Astrocyte of the hippocampus (primary cell): ENCODE measurements at regions not wholly inside any gene's neighbourhood (a gene's known extent, or its start where the extent isn't known, plus 50 kb on each side); places are given as distances from the start of the nearest gene placed in this dataset.
A peak's percentile ranks its signal among the peaks of the same experiment; 100 is the strongest.

Experiments
- DNase-seq: peaks from one replicate; pipeline ENCODE4 v3.0.0; 2011; ENCODE audit warnings: low read depth, low spot score

DNA sequence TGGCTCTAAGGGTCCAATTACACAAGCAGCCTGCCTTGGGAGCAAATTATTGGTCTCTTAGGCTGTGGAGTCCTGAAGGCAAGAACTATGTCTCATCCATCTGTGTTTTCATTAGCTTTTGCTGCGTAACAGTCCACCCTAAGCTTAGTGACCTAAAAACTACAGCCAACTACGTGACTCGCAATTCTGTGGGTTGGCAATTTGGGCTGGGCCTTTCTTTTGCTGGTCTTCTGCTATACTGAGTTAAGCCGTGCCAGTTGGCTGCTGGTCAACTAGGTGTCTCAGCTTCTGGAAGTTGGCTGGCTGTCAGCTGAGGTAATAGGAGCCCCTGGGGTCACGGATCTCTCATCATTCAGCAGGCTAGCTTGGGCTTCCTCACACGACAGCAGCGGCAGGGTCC is 205.6 kb upstream of the S100G start:
- DNase-seq: peak; percentile 62

DNA sequence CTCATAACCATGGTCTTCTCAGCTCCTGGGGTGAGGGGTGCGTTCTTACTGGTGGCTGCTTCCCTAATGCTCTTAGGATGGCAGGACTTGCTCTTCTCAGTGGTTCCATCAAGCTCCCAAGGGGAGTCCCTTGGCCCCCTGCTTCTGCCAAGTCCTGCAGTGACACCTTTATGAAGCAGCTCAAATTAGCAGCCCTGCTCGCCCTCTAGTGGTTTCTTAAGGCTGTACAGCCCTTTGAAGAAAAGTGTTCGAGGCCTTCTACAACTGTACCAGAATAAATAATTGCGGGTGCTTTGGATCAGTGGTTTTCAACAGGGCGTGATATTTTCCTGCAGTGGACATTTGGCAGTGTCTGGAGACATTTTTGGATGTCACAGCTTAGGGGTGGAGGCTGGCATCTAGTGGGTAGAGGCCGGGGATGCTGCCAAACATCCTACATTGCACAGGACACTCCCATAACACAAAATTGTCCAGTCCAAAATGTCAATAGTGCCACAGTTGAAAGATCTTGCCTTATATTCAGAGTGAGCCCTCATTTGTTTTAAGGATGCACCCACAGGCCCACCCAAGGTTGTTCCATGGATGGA is 204.7 kb upstream of the S100G start:
- DNase-seq: peak; percentile 59

- DNase-seq: no peak
Measured at GRCh38 chrX:16451334-16451733, 198.6 kb upstream of the S100G start.

DNA sequence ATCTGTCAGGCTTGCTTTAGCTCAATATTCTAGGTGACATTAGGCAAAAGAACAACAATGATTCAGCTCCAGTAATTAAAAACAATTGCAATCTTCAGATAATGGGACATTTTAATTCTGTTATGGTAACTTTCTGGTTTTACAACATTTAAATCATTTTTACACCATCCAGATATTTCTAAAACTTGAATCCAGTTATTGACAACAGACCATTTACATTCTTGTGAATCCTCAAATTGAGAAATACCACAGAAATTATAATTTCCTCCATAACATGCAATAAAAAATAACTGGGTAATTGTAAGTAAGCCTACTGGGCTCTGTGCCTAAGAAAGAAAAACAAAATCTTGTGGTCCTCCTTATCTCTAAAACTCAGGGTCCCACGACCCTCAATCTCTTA is 195.0 kb upstream of the S100G start:
- no peak for DNase-seq

GRCh38 chrX:16457239-16457638 is 192.7 kb upstream of the S100G start:
- no peak for DNase-seq

GRCh38 chrX:16458208-16458607 is 191.8 kb upstream of the S100G start:
- DNase-seq: no peak

- no peak for DNase-seq
Measured at GRCh38 chrX:16459008-16459407, 190.9 kb upstream of the S100G start.

- DNase-seq: no peak
Measured at GRCh38 chrX:16461968-16462367, 188.0 kb upstream of the S100G start.

GRCh38 chrX:16462912-16463311 is 187.0 kb upstream of the S100G start:
- peak; percentile 31 for DNase-seq

DNA sequence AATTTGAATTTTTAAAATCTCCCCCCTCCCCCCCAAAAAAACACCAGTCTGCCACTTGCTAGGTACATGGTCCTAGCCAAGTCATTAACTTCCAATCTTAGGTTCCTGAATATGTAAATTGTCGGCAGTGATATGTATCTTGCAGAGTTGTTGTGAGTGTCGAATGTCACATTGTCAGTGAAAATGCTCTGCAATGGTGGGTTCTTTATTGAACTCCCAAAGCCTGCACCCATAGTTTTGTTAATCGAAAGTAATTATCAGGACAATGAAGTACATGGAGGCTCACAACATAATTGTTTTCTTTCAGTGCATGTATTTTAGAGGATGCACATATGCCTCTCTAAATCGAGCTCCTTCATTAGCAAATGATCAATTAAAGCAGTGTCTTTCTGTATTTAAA is 185.6 kb upstream of the S100G start:
- no peak for DNase-seq

DNA sequence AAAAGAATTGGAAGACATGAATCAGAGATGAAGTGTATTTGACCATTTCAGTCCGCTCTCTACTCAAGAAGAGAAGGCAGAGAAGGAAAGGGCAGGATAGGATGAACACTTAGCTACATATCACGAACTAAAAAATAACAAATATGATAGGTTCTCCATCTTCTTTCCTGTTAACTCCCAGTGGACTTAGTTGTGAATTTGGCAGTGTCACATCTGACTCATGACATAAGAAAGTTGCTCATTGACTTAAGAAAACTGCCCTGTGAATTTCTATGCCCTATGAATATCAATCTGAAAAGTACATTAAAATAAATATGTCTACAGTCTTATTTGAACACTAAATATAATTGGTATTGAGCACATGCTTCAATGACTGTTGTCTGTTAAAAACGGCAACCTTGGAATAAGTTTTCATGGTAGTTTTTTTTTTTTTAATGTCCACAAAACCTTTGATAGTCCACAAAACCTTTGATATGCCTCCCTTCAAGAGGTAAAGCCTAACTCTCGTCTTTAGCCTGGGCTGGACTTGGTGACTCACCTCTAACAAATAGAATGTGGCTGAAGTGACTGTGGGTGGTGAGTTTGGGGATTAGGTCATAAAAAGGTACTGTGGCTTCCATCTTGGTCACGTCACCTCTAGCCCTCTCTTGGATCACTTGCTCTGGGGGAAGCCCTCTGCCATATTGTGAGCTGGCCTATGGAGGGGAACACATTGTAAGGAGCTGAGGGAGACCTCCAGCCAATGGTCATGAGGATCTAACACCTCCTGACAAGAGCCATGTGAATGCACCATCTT is 184.7 kb upstream of the S100G start:
- DNase-seq: no peak

DNA sequence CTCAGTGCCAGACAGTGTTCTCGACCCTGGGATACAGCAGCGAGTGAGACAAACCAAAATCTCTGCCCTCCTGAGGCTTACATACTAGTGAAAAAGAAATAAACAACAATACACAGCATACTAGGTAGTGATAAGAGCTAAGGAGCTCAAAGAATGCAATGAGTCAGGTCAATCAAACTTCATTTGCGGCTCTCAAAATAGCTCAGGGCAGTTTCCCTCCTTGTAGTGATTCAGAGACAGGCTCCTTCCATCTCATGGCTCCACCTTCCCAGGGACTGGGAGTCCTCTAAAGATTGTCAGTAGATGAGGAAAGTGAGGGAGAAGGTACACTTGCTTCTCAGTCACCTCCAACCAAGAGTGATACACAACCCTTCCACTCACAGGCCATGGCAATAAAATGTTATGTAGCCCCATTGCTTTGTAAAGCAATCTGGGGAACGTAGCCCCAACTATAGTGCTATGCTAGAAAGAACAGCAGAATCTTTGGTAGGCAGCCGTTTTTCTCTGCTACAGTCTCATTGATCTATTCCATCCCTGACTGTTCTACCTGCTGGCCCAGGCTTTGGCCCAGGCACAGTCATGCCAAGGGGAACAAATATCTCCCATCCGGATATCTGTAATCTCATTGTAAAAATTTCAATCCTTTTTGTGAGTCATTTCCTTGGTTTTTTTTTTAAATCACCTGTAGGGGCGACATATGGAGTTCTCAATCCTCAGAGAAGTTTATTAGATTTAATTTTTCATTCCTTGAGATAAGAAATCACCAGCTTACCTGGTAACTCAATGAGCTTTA is 183.1 kb upstream of the S100G start:
- peak; percentile 48 for DNase-seq

DNA sequence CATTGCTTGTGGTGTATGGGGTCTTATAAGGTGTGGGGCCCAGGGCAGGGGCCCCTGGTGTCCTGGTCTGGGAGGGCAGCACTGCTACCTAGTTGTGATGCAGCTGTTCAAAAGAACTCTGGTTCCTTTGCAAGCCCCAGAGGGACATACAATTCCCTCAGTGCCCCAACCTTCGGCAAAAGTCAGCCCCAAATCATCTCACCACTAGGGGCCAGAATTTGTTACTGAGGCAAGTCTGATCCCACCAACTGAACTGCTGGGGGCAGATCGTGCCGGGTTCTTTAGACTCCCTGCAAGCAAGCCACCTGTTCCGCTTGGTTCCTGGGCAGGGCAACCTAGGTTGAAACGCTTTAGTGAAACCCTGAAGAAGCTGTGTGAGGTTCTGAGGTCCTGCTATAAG is 180.1 kb upstream of the S100G start:
- no peak for DNase-seq

DNA sequence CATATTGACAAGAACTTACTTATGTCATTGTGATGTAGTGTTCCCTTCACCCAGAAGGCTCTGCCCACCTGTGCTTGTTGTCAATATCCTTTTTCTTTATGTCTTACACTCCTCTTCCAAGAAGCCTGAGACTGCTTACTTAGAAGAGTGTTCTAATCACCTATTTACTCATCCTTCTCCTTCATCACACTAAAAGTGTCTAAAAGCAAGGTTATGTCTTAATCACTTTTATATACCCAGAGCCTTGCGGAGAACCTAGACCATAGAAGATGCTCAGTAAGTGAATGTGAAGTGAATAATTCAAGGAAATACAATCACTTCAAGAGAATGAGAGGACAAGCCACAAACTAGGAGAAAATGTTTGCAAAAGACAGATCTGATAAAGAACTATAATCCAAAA is 177.6 kb upstream of the S100G start:
- DNase-seq: no peak

GRCh38 chrX:16474511-16474910 is 175.4 kb upstream of the S100G start:
- DNase-seq: no peak

DNA sequence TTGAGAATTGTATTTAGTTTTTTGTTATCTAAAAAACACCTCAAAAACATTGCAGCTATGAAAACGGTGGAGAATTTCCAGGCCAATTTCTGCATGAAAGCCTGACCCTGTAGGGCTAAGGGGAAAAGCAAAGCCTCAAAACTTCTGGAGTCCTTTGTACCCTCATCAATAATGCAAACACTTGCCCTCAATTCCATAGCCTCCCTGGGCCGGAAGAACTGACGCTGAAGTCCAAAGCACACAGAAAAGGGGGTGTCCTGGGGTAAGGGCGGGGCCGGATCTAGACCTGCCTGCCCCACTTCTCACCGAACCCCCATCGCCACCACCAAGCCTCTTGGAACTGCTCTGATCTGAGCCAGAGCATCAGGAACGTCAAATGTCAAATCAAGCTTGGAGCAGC is 173.9 kb upstream of the S100G start:
- DNase-seq: no peak

DNA sequence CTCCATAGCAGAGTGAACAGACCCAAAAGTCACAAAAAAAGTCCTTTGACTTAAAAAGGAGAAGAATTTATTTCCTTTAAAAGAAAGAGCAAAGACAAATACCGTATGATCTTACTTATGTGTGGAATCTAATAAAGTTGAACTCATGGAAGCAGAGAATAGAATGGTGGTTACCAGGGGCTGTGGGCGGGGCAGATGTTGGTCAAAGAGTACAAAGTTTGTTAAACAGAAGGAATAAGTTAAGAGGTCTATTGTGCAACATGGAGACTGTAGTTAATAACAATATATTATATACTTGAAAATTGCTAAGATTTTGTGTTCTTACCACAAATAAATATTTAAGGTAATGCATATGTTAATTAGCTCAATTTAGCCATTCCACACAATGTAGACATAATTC is 173.3 kb upstream of the S100G start:
- DNase-seq: no peak

DNA sequence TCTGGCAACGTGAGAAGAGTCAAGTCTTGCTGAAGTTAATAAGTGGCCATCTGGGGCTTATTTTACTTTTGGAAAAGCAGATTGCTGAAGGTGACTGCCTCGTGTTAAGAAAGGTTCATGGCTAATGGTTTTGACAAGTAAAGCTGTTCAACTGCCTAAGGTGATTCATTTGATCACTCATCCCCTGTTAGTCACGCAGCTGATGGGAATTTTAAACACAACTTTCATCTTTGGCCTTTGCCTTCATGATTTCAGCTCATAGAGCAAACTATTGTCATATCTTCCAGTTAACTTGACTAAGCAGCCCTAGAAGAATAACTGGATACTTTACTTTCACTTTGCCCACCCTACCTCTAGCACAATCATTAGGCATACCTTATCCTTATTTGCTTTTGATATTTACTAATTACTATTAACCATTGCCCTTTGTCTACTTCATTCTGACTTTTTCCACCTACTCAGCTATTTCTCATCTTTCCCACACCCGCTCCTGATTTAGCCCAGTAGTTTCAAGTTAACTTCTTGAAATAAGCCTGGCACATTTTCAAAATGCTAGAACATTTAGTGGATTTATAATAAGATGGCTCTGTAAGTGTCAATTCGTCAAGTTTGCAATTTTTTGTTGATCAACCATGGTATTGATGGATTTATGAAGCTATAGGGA is 170.6 kb upstream of the S100G start:
- peak; percentile 5 for DNase-seq

DNA sequence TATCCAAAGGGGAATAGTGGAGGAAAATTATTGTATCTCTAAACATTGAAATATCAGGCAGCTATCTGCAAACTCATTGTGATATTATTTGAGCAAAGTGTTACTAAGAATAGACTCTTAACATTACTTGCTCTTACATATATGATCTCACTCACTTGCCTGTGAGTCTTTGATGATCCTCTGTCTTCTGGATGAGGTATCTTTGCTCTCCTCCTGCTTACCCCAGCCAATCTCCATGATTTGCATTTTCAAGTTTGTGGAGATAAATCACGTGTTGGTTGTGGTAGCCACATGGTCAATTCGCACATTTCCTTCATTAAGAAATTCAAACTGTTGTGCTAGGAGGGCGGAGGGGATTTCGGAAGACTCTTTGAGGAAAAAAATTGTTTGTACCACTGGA is 169.9 kb upstream of the S100G start:
- no peak for DNase-seq

- peak; percentile 85 for DNase-seq
Measured at GRCh38 chrX:16484338-16484737, 165.6 kb upstream of the S100G start.

- no peak for DNase-seq
Measured at GRCh38 chrX:16487620-16488385, 162.2 kb upstream of the S100G start.
